GM12865 (cell line): ENCODE measurements at regions not wholly inside any gene's neighbourhood (a gene's known extent, or its start where the extent isn't known, plus 50 kb on each side); places are given as distances from the start of the nearest gene placed in this dataset.

Experiments used
- DNase-seq: peaks from one replicate; pipeline ENCODE4 v3.0.0; 2010; ENCODE audit warnings: low read depth
- H3K4me3 ChIP-seq: 2 replicates; pipeline ENCODE4 v1.5.1; 2011; ENCODE audit warnings: mild to moderate bottlenecking, low read depth, low read length, control low read depth
- TF ChIP-seq, protein P1 (sequence below): IDR thresholded peaks from 2 replicates; pipeline ENCODE4 v1.5.1; 2011; ENCODE audit warnings: low read length, control low read depth, low read depth, inconsistent platforms; ENCODE audit not compliant: insufficient read depth; ENCODE audit errors: missing control alignments

DNA sequence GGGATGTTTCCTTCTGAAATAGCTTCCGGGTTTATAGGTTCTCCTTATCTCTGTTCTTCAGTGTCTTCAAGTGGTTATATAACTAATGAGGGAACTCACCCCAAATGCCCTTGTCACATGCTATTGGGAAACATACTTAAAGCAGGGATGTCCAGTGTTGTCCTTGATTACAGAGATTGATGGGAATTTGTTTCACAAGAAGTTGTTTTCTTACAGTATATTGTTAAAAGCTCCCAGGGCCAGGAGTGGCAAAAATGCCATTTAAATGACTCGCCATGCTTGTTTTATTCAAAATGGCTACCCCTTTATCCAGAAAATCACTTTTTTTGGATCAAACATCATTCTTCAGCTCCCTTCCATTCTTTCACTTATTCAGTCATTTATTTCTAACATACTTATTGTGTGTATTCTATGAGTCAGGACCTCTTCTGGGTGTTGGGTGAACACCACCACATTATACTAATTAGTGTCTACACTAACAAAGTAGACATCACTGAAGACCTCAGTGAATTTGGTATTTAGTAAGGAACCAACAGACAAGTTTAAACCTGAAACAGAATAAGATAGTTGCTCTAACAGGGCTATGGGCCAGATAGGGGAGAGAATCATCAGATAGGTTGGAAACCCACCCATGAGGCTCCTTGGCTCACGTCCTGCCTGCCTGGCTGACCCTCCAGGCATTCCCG lies 791.1 kb downstream of the MAFB start:
- TF ChIP-seq, protein P1, sequence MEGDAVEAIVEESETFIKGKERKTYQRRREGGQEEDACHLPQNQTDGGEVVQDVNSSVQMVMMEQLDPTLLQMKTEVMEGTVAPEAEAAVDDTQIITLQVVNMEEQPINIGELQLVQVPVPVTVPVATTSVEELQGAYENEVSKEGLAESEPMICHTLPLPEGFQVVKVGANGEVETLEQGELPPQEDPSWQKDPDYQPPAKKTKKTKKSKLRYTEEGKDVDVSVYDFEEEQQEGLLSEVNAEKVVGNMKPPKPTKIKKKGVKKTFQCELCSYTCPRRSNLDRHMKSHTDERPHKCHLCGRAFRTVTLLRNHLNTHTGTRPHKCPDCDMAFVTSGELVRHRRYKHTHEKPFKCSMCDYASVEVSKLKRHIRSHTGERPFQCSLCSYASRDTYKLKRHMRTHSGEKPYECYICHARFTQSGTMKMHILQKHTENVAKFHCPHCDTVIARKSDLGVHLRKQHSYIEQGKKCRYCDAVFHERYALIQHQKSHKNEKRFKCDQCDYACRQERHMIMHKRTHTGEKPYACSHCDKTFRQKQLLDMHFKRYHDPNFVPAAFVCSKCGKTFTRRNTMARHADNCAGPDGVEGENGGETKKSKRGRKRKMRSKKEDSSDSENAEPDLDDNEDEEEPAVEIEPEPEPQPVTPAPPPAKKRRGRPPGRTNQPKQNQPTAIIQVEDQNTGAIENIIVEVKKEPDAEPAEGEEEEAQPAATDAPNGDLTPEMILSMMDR = no peak
- DNase-seq = no peak
- no peak overlapping the region for H3K4me3 ChIP-seq

DNA sequence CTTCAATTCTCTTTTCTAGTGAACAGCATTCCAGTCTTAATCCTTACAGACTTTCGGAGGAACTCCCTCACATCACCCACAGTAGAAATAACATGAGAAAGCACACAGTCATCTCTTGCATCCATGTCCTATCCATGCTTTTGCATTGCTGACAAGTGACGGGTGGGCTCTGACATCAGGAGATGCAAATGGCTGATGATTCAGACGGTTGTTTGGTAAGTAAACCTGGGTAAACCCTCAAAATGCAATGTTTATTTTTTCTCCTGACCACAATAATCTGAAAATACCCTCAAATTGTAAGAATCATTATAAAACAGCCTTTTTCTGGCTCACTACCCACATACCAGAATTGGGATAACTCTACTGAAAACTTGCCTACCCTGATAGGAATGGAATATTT lies 792.0 kb downstream of the MAFB start:
- no peak overlapping the region for H3K4me3 ChIP-seq
- TF ChIP-seq, protein P1 = no peak
- no peak for DNase-seq

DNA sequence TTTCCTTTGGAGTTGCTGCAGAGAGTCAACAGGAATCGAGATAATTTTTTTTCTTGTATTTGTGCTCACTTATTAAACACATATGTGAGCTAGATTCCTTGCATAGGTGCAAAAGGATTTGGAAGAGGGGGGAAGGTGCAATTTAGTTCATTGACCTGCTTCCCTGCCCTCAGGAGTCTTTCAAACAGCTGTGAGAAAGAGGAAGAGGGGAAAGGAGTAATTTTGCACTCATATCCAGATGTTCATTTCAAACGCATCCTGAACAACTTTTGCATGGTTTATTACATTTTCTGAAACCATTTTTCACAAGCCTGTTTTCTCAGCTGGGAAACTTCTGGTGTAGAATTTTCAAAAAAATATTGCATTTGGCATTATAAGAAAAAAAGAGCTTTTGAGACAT lies 795.0 kb downstream of the MAFB start:
- TF ChIP-seq, protein P1 = no peak
- DNase-seq = no peak
- no peak overlapping the region for H3K4me3 ChIP-seq

- no peak overlapping the region for H3K4me3 ChIP-seq
- no peak for DNase-seq
- TF ChIP-seq, protein P1 = no peak
These were observed 795.9 kb downstream of the MAFB start for GRCh38 chr20:39893003-39893685.

- TF ChIP-seq, protein P1 = no peak
- no peak overlapping the region for H3K4me3 ChIP-seq
- DNase-seq = no peak
These were observed 798.3 kb downstream of the MAFB start for GRCh38 chr20:39890697-39891096.

- DNase-seq = no peak
- TF ChIP-seq, protein P1 = no peak
- no peak overlapping the region for H3K4me3 ChIP-seq
These were observed 800.7 kb downstream of the MAFB start for GRCh38 chr20:39888310-39888709.
